GM12874 (cell line): ENCODE measurements at regions not wholly inside any gene's neighbourhood (a gene's known extent, or its start where the extent isn't known, plus 50 kb on each side); places are given as distances from the start of the nearest gene placed in this dataset.

Experiments used
- TF ChIP-seq, protein P1 (sequence below): IDR thresholded peaks from 2 replicates; pipeline ENCODE4 v1.5.1; 2011; ENCODE audit warnings: low read depth, mild to moderate bottlenecking, control low read depth, low read length, moderate library complexity; ENCODE audit not compliant: insufficient read depth

DNA sequence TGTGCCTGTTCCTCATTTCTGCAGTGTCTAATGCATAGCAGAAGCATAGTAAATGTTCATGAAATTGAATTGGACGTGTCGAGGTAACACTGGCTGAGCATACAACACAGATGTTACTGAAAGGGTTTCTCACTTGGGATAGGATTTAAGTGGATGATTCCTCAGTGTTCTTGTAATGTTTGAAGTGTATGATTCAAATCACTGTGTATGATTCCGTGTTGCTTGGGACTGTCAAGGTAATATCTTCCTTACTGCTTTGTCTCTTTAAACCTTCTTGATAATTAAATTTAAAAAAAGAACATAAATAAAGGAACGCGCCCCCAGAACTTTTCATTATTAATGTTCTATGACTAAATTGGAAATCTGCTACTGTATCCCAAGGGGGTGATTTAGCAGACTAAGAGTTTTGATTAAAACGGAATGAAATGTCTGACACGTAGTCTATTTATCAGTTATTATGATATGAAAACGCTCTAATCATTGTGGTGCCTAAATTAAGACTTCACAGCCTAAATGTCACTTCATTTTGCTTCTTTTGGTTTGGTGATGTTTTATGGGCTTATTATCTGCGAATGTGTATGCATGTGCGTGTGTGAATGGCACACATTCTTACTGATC is 696.9 kb upstream of the EPHA5 start:
- TF ChIP-seq, protein P1, sequence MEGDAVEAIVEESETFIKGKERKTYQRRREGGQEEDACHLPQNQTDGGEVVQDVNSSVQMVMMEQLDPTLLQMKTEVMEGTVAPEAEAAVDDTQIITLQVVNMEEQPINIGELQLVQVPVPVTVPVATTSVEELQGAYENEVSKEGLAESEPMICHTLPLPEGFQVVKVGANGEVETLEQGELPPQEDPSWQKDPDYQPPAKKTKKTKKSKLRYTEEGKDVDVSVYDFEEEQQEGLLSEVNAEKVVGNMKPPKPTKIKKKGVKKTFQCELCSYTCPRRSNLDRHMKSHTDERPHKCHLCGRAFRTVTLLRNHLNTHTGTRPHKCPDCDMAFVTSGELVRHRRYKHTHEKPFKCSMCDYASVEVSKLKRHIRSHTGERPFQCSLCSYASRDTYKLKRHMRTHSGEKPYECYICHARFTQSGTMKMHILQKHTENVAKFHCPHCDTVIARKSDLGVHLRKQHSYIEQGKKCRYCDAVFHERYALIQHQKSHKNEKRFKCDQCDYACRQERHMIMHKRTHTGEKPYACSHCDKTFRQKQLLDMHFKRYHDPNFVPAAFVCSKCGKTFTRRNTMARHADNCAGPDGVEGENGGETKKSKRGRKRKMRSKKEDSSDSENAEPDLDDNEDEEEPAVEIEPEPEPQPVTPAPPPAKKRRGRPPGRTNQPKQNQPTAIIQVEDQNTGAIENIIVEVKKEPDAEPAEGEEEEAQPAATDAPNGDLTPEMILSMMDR = no peak

DNA sequence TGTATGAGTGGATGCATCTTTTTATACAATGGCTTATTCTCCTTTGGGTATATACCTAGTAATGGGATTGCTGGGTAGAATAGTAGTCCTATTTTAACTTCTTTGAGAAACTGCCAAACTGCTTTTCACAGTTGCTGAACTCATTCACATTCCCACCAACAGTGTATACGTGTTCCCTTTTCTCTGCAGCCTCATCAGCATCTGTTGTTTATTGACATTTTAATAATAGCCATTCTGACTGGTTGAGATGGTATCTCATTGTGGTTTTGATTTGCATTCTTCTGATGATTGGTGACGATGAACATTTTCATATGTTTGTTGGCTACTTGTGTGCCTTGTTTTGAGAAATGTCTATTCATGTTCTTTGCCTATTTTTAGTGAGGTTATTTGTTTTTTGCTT is 687.0 kb upstream of the EPHA5 start:
- TF ChIP-seq, protein P1 = no peak

DNA sequence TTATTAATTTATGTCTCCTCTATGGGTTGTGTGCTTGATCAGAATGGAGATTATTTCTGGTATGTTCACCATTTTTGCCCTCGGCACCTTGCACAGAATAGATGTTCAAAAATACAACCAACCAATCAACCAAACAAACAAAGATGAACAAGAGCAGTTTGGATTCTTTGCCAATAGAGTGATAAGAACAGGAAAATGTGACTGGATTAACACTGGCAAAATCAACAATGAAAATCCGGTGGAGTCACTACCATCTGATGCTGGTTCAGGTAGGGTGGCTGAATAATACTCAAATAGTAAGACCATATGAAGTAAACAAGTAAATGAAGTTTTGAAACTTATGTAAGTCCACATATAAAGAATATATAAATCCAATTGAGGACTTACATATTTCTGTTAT is 685.0 kb upstream of the EPHA5 start:
- TF ChIP-seq, protein P1 = no peak

DNA sequence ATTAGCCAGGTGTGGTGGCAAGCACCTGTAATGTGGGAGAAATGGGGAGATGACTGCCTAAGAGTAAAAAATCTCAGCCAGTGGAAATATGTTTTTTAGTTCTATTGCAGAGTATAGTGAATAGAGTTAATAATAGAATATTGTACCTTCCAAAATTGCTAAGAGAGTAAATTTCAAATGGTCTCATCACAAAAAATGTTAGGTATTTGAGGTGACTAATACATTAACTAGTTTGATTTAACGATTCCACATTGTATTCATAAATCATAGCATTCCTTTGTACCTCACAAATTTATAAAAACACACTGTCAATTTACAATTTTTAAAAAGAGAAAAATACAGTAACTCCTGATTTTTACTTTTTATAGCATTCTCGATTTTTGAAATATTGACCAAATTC is 681.5 kb upstream of the EPHA5 start:
- TF ChIP-seq, protein P1 = no peak

DNA sequence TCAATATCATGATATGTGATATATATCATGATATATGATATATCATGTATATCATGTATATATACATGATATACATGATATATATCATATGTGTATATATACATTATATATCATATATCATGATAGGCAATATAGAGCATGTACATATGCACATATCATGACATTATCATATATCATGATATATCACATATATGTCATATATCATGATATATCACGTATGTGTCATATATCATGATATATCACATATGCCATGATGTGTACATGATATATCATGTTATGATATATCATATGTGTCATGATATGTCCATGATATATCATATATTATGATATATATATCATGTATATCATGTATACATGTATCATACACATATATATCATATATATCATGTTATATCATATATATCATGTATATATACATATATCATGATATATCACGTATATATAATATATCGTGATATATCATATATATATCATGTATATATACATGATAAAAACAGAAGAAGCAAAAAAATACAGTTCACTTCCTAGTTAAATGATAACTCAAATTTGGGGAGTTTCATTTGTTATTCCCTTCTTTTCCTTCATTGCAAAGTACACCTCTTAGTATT is 670.1 kb upstream of the EPHA5 start:
- TF ChIP-seq, protein P1 = no peak

DNA sequence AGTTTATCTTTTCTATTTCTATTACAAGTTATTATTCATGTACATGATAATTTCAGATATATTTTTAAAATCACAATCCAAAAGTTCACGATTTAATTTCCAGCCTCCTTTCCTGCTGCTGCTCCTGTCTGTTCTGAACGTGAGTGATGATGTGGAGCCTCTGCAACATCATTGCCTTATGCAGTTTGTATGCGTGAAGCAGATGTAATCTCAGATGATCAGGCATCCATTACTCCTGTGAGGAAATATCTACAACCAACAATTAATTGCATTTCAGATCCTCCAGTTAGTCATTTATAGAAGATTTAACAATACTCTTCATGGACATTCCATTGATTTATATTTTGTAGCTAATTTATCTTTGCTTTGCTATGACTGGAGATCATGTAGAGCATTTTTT is 668.7 kb upstream of the EPHA5 start:
- TF ChIP-seq, protein P1 = no peak

DNA sequence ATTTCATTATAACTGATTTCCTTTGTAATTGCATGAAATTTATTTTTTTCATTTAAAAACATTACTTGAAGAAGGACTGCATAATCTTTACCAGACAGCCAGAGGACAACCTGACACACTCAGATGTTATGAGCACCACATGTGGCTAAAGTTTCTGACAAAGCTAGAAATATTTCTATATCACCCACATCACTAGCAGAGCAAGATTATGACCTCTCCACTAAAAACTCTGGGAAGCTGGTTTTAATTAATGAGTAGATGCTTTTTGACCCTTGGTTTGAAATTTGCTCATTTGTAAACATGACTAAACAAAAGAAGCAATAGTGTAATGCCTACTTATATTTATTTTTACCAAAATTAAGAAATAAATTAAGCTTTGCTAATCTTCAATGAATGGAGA is 661.5 kb upstream of the EPHA5 start:
- TF ChIP-seq, protein P1 = no peak
